WI38 (cell line): ENCODE measurements at regions not wholly inside any gene's neighbourhood (a gene's known extent, or its start where the extent isn't known, plus 50 kb on each side); places are given as distances from the start of the nearest gene placed in this dataset.

Experiments used
- H3K4me3 ChIP-seq: 2 replicates; pipeline ENCODE4 v1.5.1; 2011; ENCODE audit warnings: low read depth, mild to moderate bottlenecking, control low read depth, low read length
- CTCF ChIP-seq: IDR thresholded peaks from 2 replicates; pipeline ENCODE4 v1.5.1; 2012; ENCODE audit warnings: low read depth, mild to moderate bottlenecking, control low read depth, low read length

DNA sequence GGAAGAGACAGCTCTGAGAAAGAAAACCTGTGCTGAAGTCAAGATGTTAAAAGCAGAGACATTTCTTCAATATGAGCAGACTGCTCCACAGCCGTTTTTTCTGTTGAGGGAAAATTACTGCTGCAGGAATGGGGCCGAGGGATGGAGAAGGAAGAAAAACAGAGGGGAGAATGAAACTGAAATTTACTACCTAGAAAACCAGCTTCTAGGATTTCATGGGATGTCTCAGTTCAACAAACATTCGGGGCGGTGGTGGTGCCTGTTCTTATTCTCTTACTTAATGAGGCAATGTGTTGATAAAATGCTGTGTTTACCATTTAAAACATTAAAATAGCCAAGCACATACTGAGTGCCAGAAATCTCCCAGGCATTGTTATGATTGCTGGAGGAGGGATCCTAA lies 557.1 kb upstream of the MEX3C start:
- no peak for TF ChIP-seq CTCF
- no peak overlapping the region for H3K4me3 ChIP-seq

DNA sequence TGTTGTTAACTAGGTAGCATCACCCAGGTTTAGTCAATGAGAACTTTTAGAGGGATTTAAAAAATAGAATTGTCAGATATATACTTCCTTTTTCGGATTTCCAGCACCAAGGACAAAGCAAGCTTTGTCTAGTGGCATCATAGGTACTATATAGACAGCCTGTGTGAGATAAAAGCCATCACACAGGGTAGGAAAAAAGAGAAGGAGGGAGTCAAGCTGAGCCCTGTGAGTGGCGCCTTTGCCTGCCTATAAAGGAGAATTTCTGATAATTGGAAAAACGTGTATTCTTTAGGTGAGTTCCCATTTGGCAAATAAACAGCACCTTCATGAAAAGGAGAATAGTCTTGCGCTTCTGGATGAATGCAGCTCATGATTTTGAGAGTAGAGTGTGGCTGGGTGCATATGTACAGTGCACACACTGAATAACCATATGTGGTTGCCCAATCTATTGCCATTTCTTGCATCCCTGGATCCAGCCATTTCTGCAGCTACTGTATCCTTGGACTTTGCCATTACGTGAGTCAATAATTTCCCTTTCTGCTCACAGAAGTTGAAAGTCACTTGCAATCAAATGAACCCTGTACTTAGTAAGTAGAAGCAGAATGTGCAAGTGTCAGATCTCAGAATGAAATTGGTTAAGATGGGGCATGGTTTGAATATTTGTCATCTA lies 559.9 kb upstream of the MEX3C start:
- no peak for TF ChIP-seq CTCF
- H3K4me3 ChIP-seq, result no peak overlapping the region

DNA sequence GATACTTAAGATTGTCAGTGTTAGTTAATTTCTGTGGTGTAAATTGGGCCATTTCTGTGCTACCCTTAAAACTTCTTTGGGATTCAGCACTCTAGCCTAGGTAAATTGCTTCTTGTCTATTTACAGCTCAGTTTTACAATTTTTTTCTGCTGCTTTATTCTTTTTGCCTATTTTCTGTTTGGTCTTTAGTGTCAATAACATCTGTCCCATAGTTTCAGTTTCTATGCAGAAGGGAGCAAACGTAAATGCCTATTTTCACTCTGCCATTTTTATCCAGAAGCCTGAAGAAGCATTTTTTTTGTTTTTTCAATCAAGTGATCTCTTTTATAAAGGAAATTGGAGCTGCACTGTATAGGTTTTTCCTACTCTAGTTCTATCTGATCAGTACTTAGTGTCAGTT lies 564.9 kb upstream of the MEX3C start:
- no peak overlapping the region for H3K4me3 ChIP-seq

DNA sequence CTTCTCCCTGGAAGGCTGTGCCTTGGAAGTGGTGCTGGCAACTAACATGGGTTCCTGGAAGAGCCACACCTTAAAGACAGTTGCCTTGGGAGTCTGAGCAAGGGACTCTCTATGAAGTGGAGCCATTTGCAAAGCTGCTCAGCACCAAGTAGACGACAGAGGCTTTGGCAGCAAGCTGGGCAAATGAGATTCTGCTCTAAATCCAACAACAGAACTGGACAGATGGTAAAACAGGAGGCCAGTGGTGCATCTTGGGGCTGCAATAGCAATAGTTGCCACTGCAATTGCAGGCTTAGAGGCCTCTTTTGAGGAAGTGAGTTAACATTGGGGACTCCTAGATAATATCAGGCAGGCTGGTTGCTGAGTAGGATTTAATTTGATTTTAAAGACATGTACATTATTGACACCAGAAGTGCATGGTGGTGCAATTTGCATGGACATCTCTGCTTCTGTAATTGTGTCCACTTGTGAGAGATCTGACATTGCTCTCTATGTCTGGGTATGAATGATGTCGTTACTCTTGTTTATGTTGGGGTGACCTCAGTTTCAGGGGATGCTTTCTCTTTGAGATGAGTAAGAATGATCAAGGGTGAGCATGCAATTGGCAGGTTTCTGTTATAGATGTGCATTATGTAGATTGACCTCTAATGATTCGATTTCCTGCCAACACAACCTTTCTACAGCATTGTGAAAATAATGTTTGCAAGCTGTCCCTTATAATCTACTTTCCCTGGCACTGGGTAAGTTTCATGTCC lies 568.3 kb upstream of the MEX3C start:
- no peak for TF ChIP-seq CTCF
- H3K4me3 ChIP-seq, result no peak overlapping the region

More for the DNA sequence above, 564.9 kb upstream of the MEX3C start:
- TF ChIP-seq CTCF, result no peak

DNA sequence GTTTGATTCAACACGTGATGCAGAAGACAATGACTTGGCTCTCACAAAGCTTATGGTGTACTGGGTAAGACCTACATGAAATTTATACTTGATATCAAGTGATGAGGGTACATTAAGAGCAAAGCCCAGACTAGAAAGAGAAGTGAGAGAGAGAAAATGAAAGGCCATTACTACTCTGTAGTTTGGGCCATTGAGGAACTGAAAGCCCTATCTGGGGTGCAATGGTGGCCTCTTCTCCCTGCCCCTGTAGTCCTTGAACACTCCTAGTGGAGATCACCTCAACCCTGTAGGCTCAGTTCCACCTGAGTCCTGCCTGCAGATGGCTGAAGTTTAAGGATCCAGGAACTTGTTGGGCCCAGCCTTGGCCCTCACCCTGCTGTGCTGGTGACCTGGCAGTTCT lies 569.8 kb upstream of the MEX3C start:
- no peak overlapping the region for H3K4me3 ChIP-seq
- TF ChIP-seq CTCF, result no peak

DNA sequence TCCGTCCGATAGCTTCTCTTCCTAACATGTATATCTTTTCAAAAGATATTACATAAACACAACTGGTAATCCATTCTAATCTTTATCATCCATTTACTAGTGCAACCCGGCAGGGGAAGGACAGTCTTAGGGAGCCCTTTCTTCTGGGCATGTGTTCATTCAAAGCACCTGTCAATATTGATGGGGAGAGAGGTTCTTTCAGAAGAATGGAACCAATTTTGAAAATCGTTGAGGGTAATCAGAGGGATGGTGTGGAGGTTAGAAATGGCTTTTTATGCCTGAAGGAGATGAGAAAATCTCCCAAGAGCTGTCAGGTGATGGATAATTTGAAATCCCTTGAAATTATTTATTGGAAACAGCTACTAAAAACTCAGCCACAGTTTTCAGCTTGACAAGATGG lies 561.9 kb upstream of the DCC start:
- TF ChIP-seq CTCF, result no peak
- no peak overlapping the region for H3K4me3 ChIP-seq

DNA sequence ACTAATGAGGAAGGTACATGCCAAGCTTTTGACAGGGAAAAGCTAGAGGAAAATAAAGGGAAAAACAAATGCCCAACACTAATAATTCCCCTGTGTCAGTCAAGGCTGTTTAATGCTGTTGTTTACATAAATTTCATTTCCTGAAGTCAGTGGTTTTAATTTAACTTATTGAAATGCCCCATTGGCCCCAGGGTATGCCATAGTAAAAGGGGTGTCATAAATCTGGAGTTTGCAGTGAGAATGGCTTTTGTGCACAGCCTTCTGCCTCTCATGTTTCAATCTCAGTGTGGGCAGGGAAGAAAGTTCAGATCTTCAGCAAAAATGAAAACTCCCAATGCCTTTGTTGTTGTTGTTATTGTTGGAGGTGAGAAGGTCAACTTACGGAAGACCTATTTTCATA lies 550.1 kb upstream of the DCC start:
- TF ChIP-seq CTCF, result no peak
- no peak overlapping the region for H3K4me3 ChIP-seq
